ENCODE measurements at regions not wholly inside any gene's neighbourhood (a gene's known extent, or its start where the extent isn't known, plus 50 kb on each side); places are given as distances from the start of the nearest gene placed in this dataset.

- TF ChIP-seq CTCF (IDR thresholded peaks at IDR 0.05) (no peak), POLR2A (IDR thresholded peaks at IDR 0.05) (no peak)
Measured at GRCh38 chr3:176799675-176800074, 397.6 kb downstream of the TBL1XR1 start.

All from thyroid gland (tissue), 4 donors.